Parathyroid adenoma (tissue), 2 donors: ENCODE measurements at regions not wholly inside any gene's neighbourhood (a gene's known extent, or its start where the extent isn't known, plus 50 kb on each side); places are given as distances from the start of the nearest gene placed in this dataset.

Source experiments
- H2AFZ ChIP-seq: fragments of 300-600 bp; sonication (generic); one replicate; pipeline ENCODE4 v1.7.0; 2017; ENCODE audit warnings: antibody characterized with exemption, mild to moderate bottlenecking
- H3K27ac ChIP-seq: fragments of 300-600 bp; sonication (generic); one replicate; pipeline ENCODE4 v1.7.0; 2017
- H3K27me3 ChIP-seq: fragments of 300-600 bp; sonication (generic); one replicate; pipeline ENCODE4 v1.7.0; 2017; ENCODE audit warnings: low read length; ENCODE audit not compliant: control insufficient read depth, insufficient read depth
- H3K36me3 ChIP-seq: fragments of 300-600 bp; sonication (generic); one replicate; pipeline ENCODE4 v1.7.0; 2017; ENCODE audit warnings: low read length; ENCODE audit not compliant: control insufficient read depth, insufficient read depth
- H3K4me1 ChIP-seq: fragments of 300-600 bp; sonication (generic); one replicate; pipeline ENCODE4 v1.7.0; 2017; ENCODE audit warnings: control low read depth
- H3K4me2 ChIP-seq: fragments of 300-600 bp; sonication (generic); one replicate; pipeline ENCODE4 v1.7.0; 2017; ENCODE audit warnings: low read length
- H3K4me3 ChIP-seq: fragments of 300-600 bp; sonication (generic); one replicate; pipeline ENCODE4 v1.7.0; 2017; ENCODE audit warnings: low read depth, low read length
- H3K79me2 ChIP-seq: fragments of 300-600 bp; sonication (generic); one replicate; pipeline ENCODE4 v1.7.0; 2017; ENCODE audit warnings: control low read depth
- H3K9ac ChIP-seq: fragments of 300-600 bp; sonication (generic); one replicate; pipeline ENCODE4 v1.7.0; 2017; ENCODE audit warnings: mild to moderate bottlenecking
- H3K9me3 ChIP-seq: fragments of 300-600 bp; sonication (generic); one replicate; pipeline ENCODE4 v1.7.0; 2017; ENCODE audit warnings: low read length; ENCODE audit not compliant: control insufficient read depth
- TF ChIP-seq, protein P1 (sequence below): fragments of 300-600 bp; sonication (generic); IDR thresholded peaks from one replicate; pipeline ENCODE4 v1.7.0; 2017; ENCODE audit warnings: antibody characterized with exemption, mild to moderate bottlenecking
- donor health status: primary hyperparathyroidism.

DNA sequence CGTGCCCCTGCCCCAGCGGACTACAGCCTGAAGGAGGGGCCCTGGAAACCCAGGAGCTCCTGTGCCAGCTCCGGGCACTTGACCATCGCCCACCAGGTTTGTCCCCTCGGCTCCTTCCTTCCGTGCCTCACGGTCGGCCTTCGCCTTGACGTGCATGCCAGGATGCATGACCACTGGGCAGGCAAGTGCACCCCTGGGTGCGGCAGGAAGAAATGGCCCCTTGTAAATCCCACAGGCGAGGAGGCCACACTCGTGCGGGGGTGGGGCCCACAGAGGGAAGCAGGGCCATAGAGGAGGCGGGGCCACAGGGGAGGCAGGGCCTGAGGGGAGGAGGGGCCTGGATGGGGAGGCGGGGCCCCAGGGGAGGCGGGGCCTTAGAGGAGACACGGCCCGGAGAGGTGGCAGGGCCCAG is 81.7 kb downstream of the YTHDF1 start:
- Histone ChIP-seq H3K4me3 (no peak overlapping the region), H3K79me2 (no peaks in the 10 kb centered on the region), H3K9me3 (no peaks in the 10 kb centered on the region), H2AFZ (no peak overlapping the region), H3K27ac (no peak overlapping the region), H3K36me3 (no peaks in the 10 kb centered on the region), H3K27me3 (no peaks in the 10 kb centered on the region), H3K4me2 (no peak overlapping the region), H3K9ac (no peak overlapping the region), H3K4me1 (no peaks in the 10 kb centered on the region)
- TF ChIP-seq, protein P1, sequence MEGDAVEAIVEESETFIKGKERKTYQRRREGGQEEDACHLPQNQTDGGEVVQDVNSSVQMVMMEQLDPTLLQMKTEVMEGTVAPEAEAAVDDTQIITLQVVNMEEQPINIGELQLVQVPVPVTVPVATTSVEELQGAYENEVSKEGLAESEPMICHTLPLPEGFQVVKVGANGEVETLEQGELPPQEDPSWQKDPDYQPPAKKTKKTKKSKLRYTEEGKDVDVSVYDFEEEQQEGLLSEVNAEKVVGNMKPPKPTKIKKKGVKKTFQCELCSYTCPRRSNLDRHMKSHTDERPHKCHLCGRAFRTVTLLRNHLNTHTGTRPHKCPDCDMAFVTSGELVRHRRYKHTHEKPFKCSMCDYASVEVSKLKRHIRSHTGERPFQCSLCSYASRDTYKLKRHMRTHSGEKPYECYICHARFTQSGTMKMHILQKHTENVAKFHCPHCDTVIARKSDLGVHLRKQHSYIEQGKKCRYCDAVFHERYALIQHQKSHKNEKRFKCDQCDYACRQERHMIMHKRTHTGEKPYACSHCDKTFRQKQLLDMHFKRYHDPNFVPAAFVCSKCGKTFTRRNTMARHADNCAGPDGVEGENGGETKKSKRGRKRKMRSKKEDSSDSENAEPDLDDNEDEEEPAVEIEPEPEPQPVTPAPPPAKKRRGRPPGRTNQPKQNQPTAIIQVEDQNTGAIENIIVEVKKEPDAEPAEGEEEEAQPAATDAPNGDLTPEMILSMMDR = no peak

GRCh38 chr20:63133481-63134091 is 82.3 kb downstream of the YTHDF1 start:
- Histone ChIP-seq H2AFZ (no peak overlapping the region), H3K9ac (no peak overlapping the region), H3K79me2 (no peaks in the 10 kb centered on the region), H3K27me3 (no peaks in the 10 kb centered on the region), H3K4me1 (no peaks in the 10 kb centered on the region), H3K9me3 (no peaks in the 10 kb centered on the region), H3K4me2 (no peak overlapping the region), H3K27ac (no peak overlapping the region), H3K36me3 (no peaks in the 10 kb centered on the region), H3K4me3 (no peak overlapping the region)
- TF ChIP-seq, protein P1 = no peak

- Histone ChIP-seq H3K9me3 (no peaks in the 10 kb centered on the region), H3K36me3 (no peaks in the 10 kb centered on the region), H3K4me3 (no peak overlapping the region), H3K27ac (no peak overlapping the region), H3K79me2 (no peaks in the 10 kb centered on the region), H2AFZ (no peak overlapping the region), H3K4me1 (no peaks in the 10 kb centered on the region), H3K27me3 (no peaks in the 10 kb centered on the region), H3K4me2 (no peak overlapping the region), H3K9ac (no peak overlapping the region)
- TF ChIP-seq, protein P1 = no peak
Observed at GRCh38 chr20:63132715-63133471, 83.0 kb downstream of the YTHDF1 start.

DNA sequence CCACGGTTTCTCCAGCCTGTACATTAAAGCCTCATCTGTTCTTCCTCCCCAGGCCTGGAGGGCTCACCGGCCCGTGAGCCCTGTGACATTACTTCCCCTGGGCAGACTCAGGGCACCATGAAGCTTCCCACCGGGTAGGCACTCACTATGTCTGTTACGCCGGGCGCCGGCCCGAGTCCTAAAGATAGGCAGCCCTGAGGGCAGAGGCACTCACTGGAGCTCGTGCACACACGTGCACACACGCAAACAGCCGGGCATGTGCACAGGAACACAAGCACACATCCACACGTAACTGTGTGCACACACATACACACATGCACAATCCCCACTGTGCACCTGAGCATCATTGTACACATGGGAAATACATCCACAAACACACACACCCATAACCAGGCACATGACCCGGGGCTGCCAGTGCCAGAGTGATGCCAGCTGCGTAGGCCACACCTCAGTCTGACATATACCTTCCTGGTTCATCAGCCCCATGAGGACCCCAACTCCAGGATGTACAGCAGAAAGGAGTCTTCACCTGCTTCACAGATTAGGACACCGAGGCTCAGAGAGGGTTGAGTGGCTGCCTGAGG is 83.7 kb downstream of the YTHDF1 start:
- no peak overlapping the region for H3K27ac ChIP-seq
- H3K9me3 ChIP-seq = no peaks in the 10 kb centered on the region
- no peak overlapping the region for H3K9ac ChIP-seq
- no peaks in the 10 kb centered on the region for H3K36me3 ChIP-seq
- H3K4me2 ChIP-seq = no peak overlapping the region
- H2AFZ ChIP-seq = no peak overlapping the region
- no peaks in the 10 kb centered on the region for H3K79me2 ChIP-seq
- H3K4me3 ChIP-seq = no peak overlapping the region
- no peaks in the 10 kb centered on the region for H3K27me3 ChIP-seq
- TF ChIP-seq, protein P1 = no peak
- no peaks in the 10 kb centered on the region for H3K4me1 ChIP-seq
